ENCODE measurements at regions not wholly inside any gene's neighbourhood (a gene's known extent, or its start where the extent isn't known, plus 50 kb on each side); places are given as distances from the start of the nearest gene placed in this dataset.

- no peak for DNase-seq (ENCODE audit: low spot score)
These were observed 112.7 kb upstream of the NREP start for GRCh38 chr5:111869681-111870080.

- no peak for DNase-seq (ENCODE audit: low spot score)
These were observed 108.4 kb upstream of the NREP start for GRCh38 chr5:111865356-111865755.

GRCh38 chr5:111863801-111864200 lies 106.8 kb upstream of the NREP start:
- DNase-seq (ENCODE audit: low spot score) = no peak

GRCh38 chr5:111859533-111860270 lies 102.7 kb upstream of the NREP start:
- no peak for DNase-seq (ENCODE audit: low spot score)

GRCh38 chr5:111859031-111859430 lies 102.0 kb upstream of the NREP start:
- DNase-seq (ENCODE audit: low spot score) = no peak

- DNase-seq (ENCODE audit: low spot score) = no peak
These were observed 100.6 kb upstream of the NREP start for GRCh38 chr5:111857623-111858022.

DNA sequence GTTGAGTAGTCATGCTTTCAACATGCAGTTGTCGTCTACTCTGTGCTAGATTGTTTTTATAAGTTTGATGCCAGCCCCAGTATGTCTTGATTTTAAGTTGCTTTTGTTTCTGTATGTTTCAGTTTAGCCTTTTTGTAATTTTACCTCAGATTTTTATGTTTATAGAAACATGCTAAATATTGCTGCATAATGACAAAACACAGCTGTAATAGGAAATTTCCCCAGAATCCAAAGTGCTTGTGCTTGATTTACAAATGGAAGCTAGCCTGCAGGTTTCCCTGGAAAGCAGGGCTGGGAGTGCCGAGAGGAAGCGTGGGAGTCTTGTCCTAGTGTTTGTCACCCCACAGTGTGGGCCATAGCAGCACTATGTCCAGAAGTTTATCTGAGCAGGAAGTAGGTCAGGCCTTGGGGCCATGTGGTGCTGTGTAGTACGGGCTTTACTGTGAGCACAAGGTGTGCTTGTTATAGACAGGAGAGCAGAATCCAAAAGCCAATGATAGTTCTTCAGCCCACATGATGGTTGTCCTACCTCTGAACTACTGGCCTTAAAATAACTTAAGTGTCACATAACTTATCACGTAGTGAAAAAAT lies 100.0 kb upstream of the NREP start:
- DNase-seq (ENCODE audit: low spot score) = no peak

DNA sequence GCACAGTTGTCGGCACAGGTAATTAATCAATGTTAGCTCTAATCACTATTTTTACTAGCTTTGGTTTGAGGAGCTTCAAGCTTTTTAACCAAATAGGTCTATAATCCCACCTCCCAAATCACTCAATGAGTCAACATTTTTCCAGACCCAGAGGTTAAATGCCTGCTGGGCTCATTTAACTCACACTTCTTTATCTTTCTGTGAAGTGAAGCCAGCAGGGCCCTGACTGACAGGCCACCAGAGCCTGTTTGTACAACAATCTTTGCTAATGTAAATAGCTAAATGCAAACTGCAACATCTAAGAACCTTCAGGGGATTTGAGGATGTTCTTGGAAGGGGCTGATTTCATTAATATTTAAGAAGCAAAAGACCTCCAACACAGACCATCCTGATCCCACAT lies 98.4 kb upstream of the NREP start:
- DNase-seq (ENCODE audit: low spot score) = no peak

DNA sequence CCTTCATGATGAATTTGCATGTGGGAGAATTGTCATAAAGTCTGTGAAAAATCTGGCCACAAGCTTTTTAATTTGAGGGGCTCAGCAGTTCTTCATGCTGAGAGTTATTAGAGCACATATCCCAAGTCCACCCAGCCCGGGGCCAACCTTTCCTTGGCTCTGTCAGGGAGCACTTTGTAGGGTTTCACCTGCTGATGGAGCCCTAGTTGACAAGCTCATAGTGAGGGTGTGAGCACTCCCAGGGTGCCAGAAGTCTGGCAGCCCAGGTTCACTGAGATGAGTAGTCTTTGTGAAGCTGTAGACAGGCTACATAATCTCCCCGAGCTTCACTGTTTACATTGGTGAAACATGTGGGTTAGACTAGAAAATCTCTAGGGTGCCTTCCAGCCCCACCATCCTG lies 97.2 kb upstream of the NREP start:
- DNase-seq (ENCODE audit: low spot score) = no peak

GRCh38 chr5:111853748-111854147 lies 96.8 kb upstream of the NREP start:
- DNase-seq (ENCODE audit: low spot score) = no peak

DNA sequence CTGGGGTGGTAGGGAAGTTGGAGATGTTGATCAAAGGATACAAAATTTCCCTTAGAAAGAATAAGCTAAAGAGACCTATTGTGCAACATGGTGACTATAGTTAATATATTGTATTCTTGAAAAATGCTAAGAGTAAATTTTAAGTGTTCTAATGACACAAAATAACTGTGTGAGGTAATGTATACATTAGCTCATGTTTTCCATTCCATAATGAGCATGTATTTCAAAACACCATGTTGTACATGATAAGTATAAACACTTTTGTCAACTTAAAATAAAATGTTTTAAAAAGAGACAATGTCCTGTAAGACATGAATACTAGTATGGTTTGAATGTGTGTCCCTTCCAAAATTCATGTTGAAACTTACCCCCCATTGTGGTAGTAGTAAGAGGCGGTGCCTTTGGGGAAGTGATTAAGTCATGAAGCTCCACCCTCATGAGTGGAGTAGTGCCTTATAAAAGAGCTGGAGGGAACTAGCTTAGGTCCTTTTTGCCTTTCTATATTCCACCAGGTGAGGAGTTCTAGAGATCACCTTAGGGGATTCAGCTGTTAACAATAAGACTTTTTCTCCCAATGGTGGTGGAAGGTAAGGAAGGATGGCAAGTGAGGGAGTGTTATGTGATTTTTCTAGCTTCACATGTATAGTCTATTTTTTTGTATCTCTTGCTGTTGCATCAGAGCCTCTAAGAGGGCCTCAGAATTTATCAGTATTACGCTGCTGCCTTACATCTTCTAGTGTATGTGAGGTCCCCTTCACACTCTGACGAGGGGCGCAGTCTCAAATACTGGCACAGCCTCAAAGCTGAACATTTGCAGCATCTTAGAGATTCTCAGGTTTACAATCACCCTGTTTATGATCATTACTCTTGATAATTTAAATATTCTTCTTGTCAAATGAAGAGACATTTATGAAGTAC lies 94.9 kb upstream of the NREP start:
- no peak for DNase-seq (ENCODE audit: low spot score)

DNA sequence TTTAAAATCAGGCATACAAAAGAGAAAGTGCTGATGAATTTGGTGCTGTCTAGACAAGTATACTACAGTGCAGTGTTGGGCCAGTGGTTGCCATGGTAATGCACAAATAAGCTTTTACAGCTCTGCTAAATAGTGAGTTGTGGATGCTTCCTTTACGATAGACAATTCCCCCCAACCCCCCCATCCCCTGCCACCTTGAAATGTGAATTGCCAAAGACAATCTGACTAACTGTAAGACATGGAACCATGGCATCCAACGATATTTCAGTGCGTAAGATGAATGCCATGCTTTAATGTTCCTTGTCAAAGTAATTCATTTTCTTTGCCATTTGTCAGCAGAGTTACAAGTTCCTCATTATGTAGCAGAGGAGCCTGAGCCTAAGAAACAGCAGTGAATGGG lies 91.5 kb upstream of the NREP start:
- DNase-seq (ENCODE audit: low spot score) = no peak

- no peak for DNase-seq (ENCODE audit: low spot score)
These were observed 90.3 kb upstream of the NREP start for GRCh38 chr5:111847052-111847925.

DNA sequence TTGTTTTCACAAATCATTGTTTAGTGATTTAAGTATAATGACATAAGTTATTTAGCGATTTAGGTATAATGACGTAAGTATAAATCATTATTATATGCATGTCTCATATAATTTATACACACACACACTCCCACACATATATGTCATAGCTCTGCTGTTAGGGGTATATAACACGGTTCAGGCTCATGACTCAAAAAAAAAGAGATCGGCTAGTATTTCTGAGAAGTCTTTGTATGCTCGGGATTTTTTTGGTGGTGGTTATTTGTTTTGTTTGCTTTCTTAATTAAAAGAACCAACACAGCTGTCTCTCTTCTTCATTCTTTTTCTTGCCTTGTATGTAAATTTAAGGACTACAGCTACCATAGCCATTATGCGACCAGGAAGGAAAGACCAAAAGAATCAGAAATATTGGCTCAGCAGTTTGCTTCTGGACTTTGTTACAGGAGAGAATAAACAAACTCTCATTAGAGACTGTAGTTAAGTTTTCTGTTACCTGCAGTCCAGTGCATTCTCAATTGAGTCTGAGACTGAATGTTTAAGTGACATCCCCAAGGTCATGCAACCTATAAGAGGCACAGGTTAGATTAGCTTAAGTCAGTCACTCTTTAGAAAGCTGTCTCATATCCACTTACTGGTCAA lies 83.2 kb upstream of the NREP start:
- no peak for DNase-seq (ENCODE audit: low spot score)

GRCh38 chr5:111839438-111839837 lies 82.4 kb upstream of the NREP start:
- DNase-seq (ENCODE audit: low spot score) = no peak

DNA sequence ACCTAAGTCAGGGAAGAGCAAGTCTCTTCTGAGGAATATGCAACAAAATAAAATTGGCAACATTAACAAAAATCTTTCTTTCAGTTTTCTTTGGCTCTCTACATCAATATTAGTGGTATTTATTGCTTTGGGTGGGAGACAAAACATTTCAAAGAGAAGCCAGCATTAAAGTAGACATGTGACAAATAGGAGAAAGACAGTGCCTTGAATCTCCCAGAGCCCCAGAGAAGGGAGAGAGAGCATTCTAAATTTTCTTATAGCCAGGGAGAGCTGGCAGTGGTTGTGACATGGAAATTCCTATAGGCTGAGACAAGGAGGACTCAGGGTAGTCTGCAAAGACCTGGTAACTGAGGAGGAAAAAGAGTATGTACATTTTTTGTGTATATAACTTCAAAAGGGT lies 79.4 kb upstream of the NREP start:
- no peak for DNase-seq (ENCODE audit: low spot score)

GRCh38 chr5:111834926-111835599 lies 78.1 kb upstream of the NREP start:
- DNase-seq (ENCODE audit: low spot score) = no peak

GRCh38 chr5:111830333-111830732 lies 73.3 kb upstream of the NREP start:
- no peak for DNase-seq (ENCODE audit: low spot score)

DNA sequence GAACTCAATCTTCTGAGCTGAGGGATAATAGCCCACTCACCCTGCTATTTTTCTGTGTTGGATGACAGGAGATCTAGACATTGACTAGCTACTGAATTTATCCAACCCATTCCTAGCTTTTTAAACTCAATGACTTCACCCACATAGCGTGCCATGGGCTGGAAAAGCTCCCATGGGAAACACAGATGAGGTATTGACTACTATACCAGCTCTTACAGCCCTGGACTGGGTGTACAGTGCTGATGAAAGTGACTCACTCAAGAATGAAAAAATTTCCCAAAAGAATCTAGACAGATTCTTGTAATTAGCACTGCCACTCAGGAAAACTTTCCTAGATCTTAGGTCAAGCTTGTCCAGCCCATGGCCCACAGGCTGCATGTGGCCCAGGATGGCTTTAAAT lies 72.7 kb upstream of the NREP start:
- DNase-seq (ENCODE audit: low spot score) = no peak

- no peak for DNase-seq (ENCODE audit: low spot score)
These were observed 69.1 kb upstream of the NREP start for GRCh38 chr5:111826064-111826463.

DNA sequence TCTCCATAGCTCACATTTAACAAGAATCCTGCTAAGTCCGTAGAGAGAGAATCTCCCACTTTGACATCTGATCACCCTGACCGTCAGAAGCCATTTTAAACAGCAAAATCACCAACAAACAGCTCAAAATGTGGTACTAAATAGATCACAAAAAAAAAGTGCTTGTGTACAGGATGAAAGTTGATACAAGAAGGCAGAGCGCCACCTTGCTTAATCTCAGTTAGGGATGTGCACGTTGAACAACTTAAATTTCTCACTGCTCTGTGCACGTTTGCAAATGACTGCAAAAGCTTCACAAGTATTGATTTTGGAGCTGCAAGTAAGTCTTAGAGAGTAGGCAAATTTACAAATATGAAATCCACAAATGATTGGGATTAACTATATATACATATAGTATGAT lies 63.1 kb upstream of the NREP start:
- DNase-seq (ENCODE audit: low spot score) = no peak

Measured in kidney capillary endothelial cell (primary cell).